Neural cell (in vitro differentiated cells): ENCODE measurements at regions not wholly inside any gene's neighbourhood (a gene's known extent, or its start where the extent isn't known, plus 50 kb on each side); places are given as distances from the start of the nearest gene placed in this dataset.

ENCODE experiments used
- CTCF ChIP-seq: fragments of 450-650 bp; IDR thresholded peaks from 2 replicates; pipeline ENCODE4 v1.5.1; 2014; ENCODE audit warnings: antibody characterized with exemption, mild to moderate bottlenecking, moderate library complexity; ENCODE audit not compliant: poor library complexity, severe bottlenecking
- EZH2 ChIP-seq: fragments of 200-600, 300-800 bp; shearing (Covaris generic), sonication (generic); IDR thresholded peaks from 2 replicates; pipeline ENCODE4 v1.6.1; 2014; ENCODE audit warnings: antibody characterized with exemption, low read length, borderline replicate concordance, mild to moderate bottlenecking; ENCODE audit not compliant: insufficient read depth, poor library complexity, severe bottlenecking
- MXI1 ChIP-seq: fragments of 450-650 bp; conservative IDR thresholded peaks from 2 replicates; pipeline ENCODE4 v1.6.1; 2014; ENCODE audit warnings: antibody characterized with exemption, mild to moderate bottlenecking; ENCODE audit not compliant: poor library complexity, severe bottlenecking
- POLR2AphosphoS5 ChIP-seq: IDR thresholded peaks from 2 replicates; pipeline ENCODE4 v1.6.1; 2012
- RAD21 ChIP-seq: fragments of 450-650 bp; conservative IDR thresholded peaks from 2 replicates; pipeline ENCODE4 v1.6.1; 2014; ENCODE audit warnings: antibody characterized with exemption, mild to moderate bottlenecking, moderate library complexity
- REST ChIP-seq: IDR thresholded peaks from 2 replicates; pipeline ENCODE4 v1.6.1; 2012; ENCODE audit warnings: borderline replicate concordance
- SMC3 ChIP-seq: fragments of 450-650 bp; conservative IDR thresholded peaks from 2 replicates; pipeline ENCODE4 v1.6.1; 2014; ENCODE audit warnings: antibody characterized with exemption, mild to moderate bottlenecking, moderate library complexity; ENCODE audit not compliant: poor library complexity

GRCh38 chr1:116260621-116261020, 112.4 kb upstream of the ATP1A1 start:
- no peak for TF ChIP-seq CTCF
- TF ChIP-seq EZH2, result no peak
- TF ChIP-seq POLR2AphosphoS5, result no peak
- no peak for TF ChIP-seq REST
- no peak for TF ChIP-seq MXI1
- no peak for TF ChIP-seq RAD21
- TF ChIP-seq SMC3, result no peak
